Sigmoid colon (tissue), 3 donors: ENCODE measurements at regions not wholly inside any gene's neighbourhood (a gene's known extent, or its start where the extent isn't known, plus 50 kb on each side); places are given as distances from the start of the nearest gene placed in this dataset.

ENCODE experiments used
- POLR2A ChIP-seq, 2 donors: fragments of 450-650 bp; IDR thresholded peaks; one replicate each; pipeline ENCODE4 v1.6.1; 2016; ENCODE audit warnings: antibody characterized with exemption in 2 of 2, mild to moderate bottlenecking in 2 of 2, moderate library complexity in 2 of 2
- TF ChIP-seq, protein P1 (sequence below), 4 experiments: fragments of 450-650 bp in 3 of 4; fragments of 200-600 bp in 1 of 4; IDR thresholded peaks; one replicate each; pipeline ENCODE4 v1.5.1; 2016 to 2019; ENCODE audit warnings: antibody characterized with exemption in 4 of 4, mild to moderate bottlenecking in 3 of 4, moderate library complexity in 2 of 4

DNA sequence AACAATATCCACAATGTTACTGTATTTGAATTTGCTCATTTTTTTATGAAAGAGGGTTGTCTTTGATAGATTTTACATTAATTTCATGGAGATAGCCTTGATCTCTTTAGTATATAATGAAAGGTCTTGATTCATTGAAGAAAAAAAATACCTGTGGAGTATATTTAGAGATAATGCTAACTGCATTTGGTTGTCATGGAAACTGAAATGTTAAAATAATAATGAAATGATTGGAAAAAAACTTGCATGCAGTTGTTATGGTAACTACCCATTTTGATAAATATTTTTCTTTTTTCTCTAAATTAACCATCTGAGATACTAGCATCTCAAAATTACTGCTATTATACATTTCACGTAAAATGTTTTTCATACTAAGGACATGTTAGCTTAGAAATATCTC lies 712.7 kb upstream of the FAM98A start:
- TF ChIP-seq, protein P1, sequence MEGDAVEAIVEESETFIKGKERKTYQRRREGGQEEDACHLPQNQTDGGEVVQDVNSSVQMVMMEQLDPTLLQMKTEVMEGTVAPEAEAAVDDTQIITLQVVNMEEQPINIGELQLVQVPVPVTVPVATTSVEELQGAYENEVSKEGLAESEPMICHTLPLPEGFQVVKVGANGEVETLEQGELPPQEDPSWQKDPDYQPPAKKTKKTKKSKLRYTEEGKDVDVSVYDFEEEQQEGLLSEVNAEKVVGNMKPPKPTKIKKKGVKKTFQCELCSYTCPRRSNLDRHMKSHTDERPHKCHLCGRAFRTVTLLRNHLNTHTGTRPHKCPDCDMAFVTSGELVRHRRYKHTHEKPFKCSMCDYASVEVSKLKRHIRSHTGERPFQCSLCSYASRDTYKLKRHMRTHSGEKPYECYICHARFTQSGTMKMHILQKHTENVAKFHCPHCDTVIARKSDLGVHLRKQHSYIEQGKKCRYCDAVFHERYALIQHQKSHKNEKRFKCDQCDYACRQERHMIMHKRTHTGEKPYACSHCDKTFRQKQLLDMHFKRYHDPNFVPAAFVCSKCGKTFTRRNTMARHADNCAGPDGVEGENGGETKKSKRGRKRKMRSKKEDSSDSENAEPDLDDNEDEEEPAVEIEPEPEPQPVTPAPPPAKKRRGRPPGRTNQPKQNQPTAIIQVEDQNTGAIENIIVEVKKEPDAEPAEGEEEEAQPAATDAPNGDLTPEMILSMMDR (IDR thresholded peaks at IDR 0.05) = no peak
- TF ChIP-seq POLR2A (IDR thresholded peaks at IDR 0.05) = no peak
